Endothelial cell of umbilical vein (primary cell): ENCODE measurements at regions not wholly inside any gene's neighbourhood (a gene's known extent, or its start where the extent isn't known, plus 50 kb on each side); places are given as distances from the start of the nearest gene placed in this dataset.
A peak's percentile ranks its signal among the peaks of the same experiment; 100 is the strongest.

Experiments used
- BruUV-seq: library from RNA; stranded (reverse); fragments of 400-500 nt; replicated peaks from 2 replicates; lab custom pipeline; 2021; lab: Mats Ljungman, UMichigan
- CTCF ChIA-PET: fragments of 300-600, 350-600 bp; sonication (Branson Sonifier 250); formaldehyde crosslinking; loops from one replicate; lab custom pipeline; 2021; ENCODE audit warnings: antibody characterized with exemption, inconsistent platforms; lab: Charles Lee
- POLR2A ChIA-PET: fragments of 300-600, 350-600 bp; sonication (Branson Sonifier 250); formaldehyde crosslinking; loops from one replicate; lab custom pipeline; 2021; ENCODE audit warnings: antibody characterized with exemption, inconsistent platforms; lab: Charles Lee
- DNase-seq: peaks from one replicate; pipeline ENCODE4 v3.0.0-alpha.2; 2011; ENCODE audit warnings: low read depth, low spot score
- FAIRE-seq: peaks from 2 replicates; lab custom pipeline; 2011; peaks lifted over from hg19 to GRCh38; lab: Jason Lieb, UNC
- H2AFZ ChIP-seq: 2 replicates; pipeline ENCODE4 v1.6.0; 2012; ENCODE audit warnings: low read depth, low read length, control low read depth, inconsistent platforms
- H3K27ac ChIP-seq: 2 replicates; pipeline ENCODE4 v1.5.1; 2011; ENCODE audit warnings: low read depth, mild to moderate bottlenecking, control low read depth, low read length, moderate library complexity; ENCODE audit not compliant: insufficient read depth
- H3K27me3 ChIP-seq, 2 experiments: 2 replicates each; pipeline versions ENCODE4 v1.6.0 to v1.6.1; 2011; ENCODE audit warnings: low read length in 2 of 2, mixed read lengths in 1 of 2; ENCODE audit not compliant: control insufficient read depth in 2 of 2, insufficient read depth in 2 of 2
- H3K36me3 ChIP-seq, 2 experiments: 2 replicates in 1 of 2; 3 replicates in 1 of 2; pipeline ENCODE4 v1.5.1; 2011; ENCODE audit warnings: low read length in 2 of 2, mild to moderate bottlenecking in 1 of 2, moderate library complexity in 1 of 2; ENCODE audit not compliant: control insufficient read depth in 2 of 2, insufficient read depth in 2 of 2; ENCODE audit errors: extremely low read depth in 1 of 2
- H3K4me1 ChIP-seq: 3 replicates; pipeline ENCODE4 v1.5.1; 2011; ENCODE audit warnings: mild to moderate bottlenecking, low read length; ENCODE audit not compliant: control insufficient read depth, insufficient read depth; ENCODE audit errors: extremely low read depth
- H3K4me2 ChIP-seq: 2 replicates; pipeline ENCODE4 v1.6.1; 2011; ENCODE audit warnings: low read length, control low read depth, mixed read lengths; ENCODE audit not compliant: insufficient read depth
- H3K4me3 ChIP-seq, 3 experiments: fragments of 200-600 bp in 1 of 3; sonication (generic), shearing (Covaris generic) in 1 of 3; replicated peaks in 1 of 3; 2 replicates each; pipeline ENCODE4 v1.5.1; 2011 to 2016; ENCODE audit warnings: control low read depth in 3 of 3, low read length in 3 of 3, mild to moderate bottlenecking in 2 of 3, inconsistent platforms in 1 of 3, low read depth in 1 of 3, moderate library complexity in 1 of 3; ENCODE audit not compliant: insufficient read depth in 1 of 3
- H3K79me2 ChIP-seq: 2 replicates; pipeline ENCODE4 v1.6.0; 2012; ENCODE audit warnings: low read length, inconsistent platforms; ENCODE audit not compliant: control insufficient read depth, insufficient read depth
- H3K9ac ChIP-seq: replicated peaks from 2 replicates; pipeline ENCODE3; 2011; ENCODE audit warnings: low read length, control low read depth; ENCODE audit not compliant: insufficient read depth; ENCODE audit errors: extremely low read depth
- H3K9me1 ChIP-seq: replicated peaks from 3 replicates; pipeline ENCODE4 v1.6.0; 2011; ENCODE audit warnings: mild to moderate bottlenecking, low read length; ENCODE audit not compliant: control insufficient read depth, insufficient read depth; ENCODE audit errors: extremely low read depth
- H3K9me3 ChIP-seq: replicated peaks from 2 replicates; pipeline ENCODE4 v1.5.1; 2012; ENCODE audit warnings: low read length, inconsistent platforms; ENCODE audit not compliant: control insufficient read depth, insufficient read depth
- H4K20me1 ChIP-seq: replicated peaks from 2 replicates; pipeline ENCODE3; 2011; ENCODE audit warnings: mild to moderate bottlenecking, low read length; ENCODE audit not compliant: control insufficient read depth, insufficient read depth; ENCODE audit errors: extremely low read depth
- CTCF ChIP-seq, 2 donors: IDR thresholded peaks; 1 replicate in 1 of 2; 2 replicates in 1 of 2; pipeline ENCODE4 v1.5.1; 2011; ENCODE audit warnings: low read length in 2 of 2, mild to moderate bottlenecking in 2 of 2, moderate library complexity in 2 of 2, control low read depth in 1 of 2, inconsistent platforms in 1 of 2, low read depth in 1 of 2; ENCODE audit not compliant: insufficient read depth in 1 of 2; ENCODE audit errors: extremely low read depth in 1 of 2
- EZH2 ChIP-seq: IDR thresholded peaks from 2 replicates; pipeline ENCODE4 v1.6.1; 2012; ENCODE audit warnings: borderline replicate concordance, low read depth, mild to moderate bottlenecking, moderate library complexity, low read length, inconsistent platforms; ENCODE audit not compliant: severe bottlenecking
- FOS ChIP-seq: IDR thresholded peaks from 2 replicates; pipeline ENCODE4 v1.6.1; 2011; ENCODE audit warnings: mild to moderate bottlenecking, low read length, moderate library complexity, borderline replicate concordance; ENCODE audit not compliant: insufficient read depth
- GATA2 ChIP-seq: IDR thresholded peaks from 2 replicates; pipeline ENCODE4 v1.7.0; 2011; ENCODE audit warnings: low read depth, mild to moderate bottlenecking, moderate library complexity, mixed read lengths, low read length; ENCODE audit not compliant: insufficient read length, insufficient read depth
- JUN ChIP-seq: IDR thresholded peaks from 2 replicates; pipeline ENCODE4 v1.6.1; 2011; ENCODE audit warnings: borderline replicate concordance, low read depth; ENCODE audit not compliant: insufficient read length, insufficient read depth
- MYC ChIP-seq: IDR thresholded peaks from one replicate; pipeline ENCODE4 v1.6.1; 2011; ENCODE audit warnings: mild to moderate bottlenecking, low read depth, low read length
- POLR2A ChIP-seq: IDR thresholded peaks from 2 replicates; pipeline ENCODE4 v1.6.1; 2012; ENCODE audit warnings: low read depth, mild to moderate bottlenecking, control low read depth, low read length
- POLR2AphosphoS5 ChIP-seq: IDR thresholded peaks from 2 replicates; pipeline ENCODE4 v1.6.1; 2012; ENCODE audit warnings: low read depth, mild to moderate bottlenecking, control low read depth, low read length, moderate library complexity; ENCODE audit not compliant: insufficient read depth
- dilution Hi-C: fragments of 300-500 bp; cut with MboI; formaldehyde crosslinking; loops from one replicate; pipeline ENCODE4 v1.15.0; 2019; ENCODE audit warnings: low sequenced_read_pairs; ENCODE audit not compliant: extremely low pct_ligation_motif_present
- intact Hi-C: fragments of 100-400 bp; cut with micrococcal nuclease; formaldehyde crosslinking; loops from one replicate; pipeline ENCODE4 v1.10.0; 2022
- TF ChIP-seq, protein P1 (sequence below): IDR thresholded peaks from 2 replicates; pipeline ENCODE4 v1.6.1; 2011; ENCODE audit not compliant: insufficient read depth, insufficient read length

- Histone ChIP-seq H3K4me2 (no peak overlapping the region), H2AFZ (no peak overlapping the region), H3K79me2 (no peaks in the 10 kb centered on the region), H3K36me3 (no peaks in the 10 kb centered on the region), H4K20me1 (no peaks in the 10 kb centered on the region), H3K4me1 (no peaks in the 10 kb centered on the region), H3K4me3 (no peak overlapping the region), H3K27ac (no peak overlapping the region), H3K9ac (no peak overlapping the region), H3K27me3 (no peaks in the 10 kb centered on the region), H3K9me1 (no peaks in the 10 kb centered on the region), H3K9me3 (no peaks in the 10 kb centered on the region)
- ChIA-PET CTCF (interaction anchor here (1.5 kb wide), 1 partner anchor 9 kb away, joined by 3 read pairs; no protein-coding TSS in a partner anchor), POLR2A (no interaction called here)
- TF ChIP-seq POLR2AphosphoS5 = no peak
- no peak for TF ChIP-seq FOS
- peak; percentile 14 for TF ChIP-seq GATA2
- no peak for TF ChIP-seq CTCF (IDR thresholded peaks at IDR 0.05; ENCODE audit: extremely low read depth in 1 of 2, insufficient read depth in 1 of 2, low read depth in 1 of 2, low read length in 2 of 2)
- intact Hi-C loops = no loop called here
- FAIRE-seq (no peak), DNase-seq (peak; percentile 52)
- dilution Hi-C loops = no loop called here
- no TSS peak for BruUV-seq
Measured at GRCh38 chr6:108764580-108764950, 83.7 kb upstream of the ARMC2 start.

DNA sequence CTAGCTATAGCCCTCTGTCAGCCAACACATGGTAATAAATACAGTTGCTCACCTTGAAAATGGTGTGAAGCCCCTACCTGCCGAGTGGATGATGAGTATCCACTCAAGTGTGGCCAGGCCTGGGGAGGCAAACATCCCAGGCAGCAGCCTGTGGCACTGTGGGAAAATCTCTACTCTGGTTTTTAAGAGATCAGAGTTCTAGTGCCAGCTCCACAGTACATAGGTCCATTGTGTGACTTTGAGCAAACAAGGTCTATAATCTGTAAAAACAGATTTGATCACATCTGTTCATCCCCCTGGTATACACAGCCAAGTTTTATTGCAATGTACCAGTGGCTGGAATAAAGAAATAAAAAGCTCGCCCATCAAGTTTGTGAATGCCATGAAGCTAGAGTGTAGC lies 82.7 kb upstream of the ARMC2 start:
- Histone ChIP-seq H3K79me2 (no peaks in the 10 kb centered on the region), H3K4me1 (no peaks in the 10 kb centered on the region), H4K20me1 (no peaks in the 10 kb centered on the region), H3K4me3 (no peak overlapping the region), H3K27ac (no peak overlapping the region), H3K36me3 (no peaks in the 10 kb centered on the region), H3K27me3 (no peaks in the 10 kb centered on the region), H2AFZ (no peak overlapping the region), H3K9me3 (no peaks in the 10 kb centered on the region), H3K9ac (no peak overlapping the region), H3K9me1 (no peaks in the 10 kb centered on the region), H3K4me2 (no peak overlapping the region)
- no TSS peak for BruUV-seq
- intact Hi-C loops (no loop called here), dilution Hi-C loops (no loop called here)
- no peak for TF ChIP-seq EZH2
- no peak for TF ChIP-seq POLR2A
- no peak for TF ChIP-seq GATA2
- TF ChIP-seq, protein P1, sequence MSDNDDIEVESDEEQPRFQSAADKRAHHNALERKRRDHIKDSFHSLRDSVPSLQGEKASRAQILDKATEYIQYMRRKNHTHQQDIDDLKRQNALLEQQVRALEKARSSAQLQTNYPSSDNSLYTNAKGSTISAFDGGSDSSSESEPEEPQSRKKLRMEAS = no peak
- no peak for TF ChIP-seq MYC
- TF ChIP-seq CTCF (IDR thresholded peaks at IDR 0.05; ENCODE audit: extremely low read depth in 1 of 2, insufficient read depth in 1 of 2, low read depth in 1 of 2, low read length in 2 of 2) = no peak
- TF ChIP-seq JUN = no peak
- no peak for TF ChIP-seq FOS
- no peak for TF ChIP-seq POLR2AphosphoS5
- ChIA-PET POLR2A (no interaction called here), CTCF (interaction anchor here (0.7 kb wide), 1 partner anchor 13 kb away, joined by 4 read pairs; no protein-coding TSS in a partner anchor)
- DNase-seq = no peak
- no peak for FAIRE-seq
